CD14-positive monocyte (primary cell): ENCODE measurements at regions not wholly inside any gene's neighbourhood (a gene's known extent, or its start where the extent isn't known, plus 50 kb on each side); places are given as distances from the start of the nearest gene placed in this dataset.

Experiments
- DNase-seq, 3 donors: peaks; one replicate each; pipeline ENCODE4 v3.0.0-alpha.2; 2011 to 2022
- H2AFZ ChIP-seq: 2 replicates; pipeline ENCODE4 v1.6.0; 2012; ENCODE audit warnings: mild to moderate bottlenecking, low read depth, low read length, inconsistent platforms; ENCODE audit not compliant: insufficient read depth, poor library complexity, severe bottlenecking
- H3K27ac ChIP-seq, 2 donors: 1 replicate in 1 of 2; 2 replicates in 1 of 2; pipeline ENCODE4 v1.5.1; 2012 to 2013; ENCODE audit warnings: low read length in 2 of 2, control low read depth in 1 of 2, inconsistent platforms in 1 of 2, low read depth in 1 of 2, mild to moderate bottlenecking in 1 of 2
- H3K27me3 ChIP-seq, 2 donors: one replicate each; pipeline versions ENCODE4 v1.6.0 to v1.6.1; 2011 to 2013; ENCODE audit warnings: low read length in 2 of 2; ENCODE audit not compliant: control insufficient read depth in 2 of 2, insufficient read depth in 2 of 2
- H3K36me3 ChIP-seq, 2 donors: replicated peaks in 1 of 2; 1 replicate in 1 of 2; 2 replicates in 1 of 2; pipeline versions ENCODE4 v1.5.1 to v1.6.1; 2012 to 2013; ENCODE audit warnings: low read length in 2 of 2, control low read depth in 1 of 2, inconsistent platforms in 1 of 2, mild to moderate bottlenecking in 1 of 2; ENCODE audit not compliant: insufficient read depth in 2 of 2, control insufficient read depth in 1 of 2
- H3K4me1 ChIP-seq, 2 donors: 1 replicate in 1 of 2; 2 replicates in 1 of 2; pipeline versions ENCODE4 v1.5.1 to v1.6.1; 2012 to 2013; ENCODE audit warnings: low read length in 2 of 2, control low read depth in 1 of 2, inconsistent platforms in 1 of 2, mild to moderate bottlenecking in 1 of 2, moderate library complexity in 1 of 2; ENCODE audit not compliant: insufficient read depth in 2 of 2, control insufficient read depth in 1 of 2
- H3K4me2 ChIP-seq: replicated peaks from 2 replicates; pipeline ENCODE3; 2012; ENCODE audit warnings: low read length, moderate library complexity, mild to moderate bottlenecking; ENCODE audit not compliant: poor library complexity, severe bottlenecking; ENCODE audit errors: extremely low read depth
- H3K4me3 ChIP-seq, 3 experiments: fragments of 200-600 bp in 1 of 3; sonication (generic) in 1 of 3; replicated peaks in 1 of 3; 1 replicate in 2 of 3; 2 replicates in 1 of 3; pipeline ENCODE4 v1.5.1; 2011 to 2013; ENCODE audit warnings: low read length in 3 of 3, mild to moderate bottlenecking in 3 of 3, control low read depth in 2 of 3, low read depth in 2 of 3, inconsistent platforms in 1 of 3, moderate library complexity in 1 of 3
- H3K79me2 ChIP-seq: 2 replicates; pipeline ENCODE4 v1.6.0; 2012; ENCODE audit warnings: mild to moderate bottlenecking, control low read depth, inconsistent platforms, low read length, moderate library complexity; ENCODE audit not compliant: insufficient read depth
- H3K9ac ChIP-seq: 2 replicates; pipeline ENCODE4 v1.6.0; 2017; ENCODE audit warnings: low read length, mild to moderate bottlenecking; ENCODE audit not compliant: insufficient read depth, poor library complexity, severe bottlenecking
- H3K9me3 ChIP-seq, 2 donors: replicated peaks in 1 of 2; 1 replicate in 1 of 2; 2 replicates in 1 of 2; pipeline versions ENCODE4 v1.5.1 to v1.6.1; 2012 to 2013; ENCODE audit warnings: low read length in 2 of 2, control low read depth in 1 of 2; ENCODE audit not compliant: control insufficient read depth in 1 of 2, insufficient read depth in 1 of 2
- H4K20me1 ChIP-seq: 2 replicates; pipeline ENCODE4 v1.6.0; 2012; ENCODE audit warnings: mild to moderate bottlenecking, low read length, control low read depth, moderate library complexity; ENCODE audit not compliant: insufficient read depth
- H3K27ac Mint-ChIP-seq, 7 donors: one replicate each; pipeline ENCODE4 v1.8.0; 2020; ENCODE audit warnings: mild to moderate bottlenecking in 7 of 7, mixed read lengths in 7 of 7, moderate library complexity in 6 of 7, inconsistent platforms in 2 of 7
- H3K27me3 Mint-ChIP-seq, 3 donors: one replicate each; pipeline ENCODE4 v1.8.0; 2021 to 2022; ENCODE audit warnings: low read depth in 3 of 3, mild to moderate bottlenecking in 3 of 3, mixed read lengths in 3 of 3, moderate library complexity in 3 of 3, inconsistent platforms in 1 of 3
- H3K36me3 Mint-ChIP-seq, 2 donors: one replicate each; pipeline ENCODE4 v1.8.0; 2020; ENCODE audit warnings: mixed read lengths in 2 of 2, inconsistent platforms in 1 of 2, mild to moderate bottlenecking in 1 of 2
- H3K4me1 Mint-ChIP-seq: one replicate; pipeline ENCODE4 v1.8.0; 2020; ENCODE audit warnings: mild to moderate bottlenecking, mixed read lengths
- H3K4me3 Mint-ChIP-seq, 2 donors: one replicate each; pipeline ENCODE4 v1.8.0; 2020; ENCODE audit warnings: mild to moderate bottlenecking in 2 of 2, mixed read lengths in 2 of 2, moderate library complexity in 1 of 2
- H3K9me3 Mint-ChIP-seq, 7 donors: one replicate each; pipeline ENCODE4 v1.8.0; 2020 to 2022; ENCODE audit warnings: mixed read lengths in 7 of 7, mild to moderate bottlenecking in 6 of 7, moderate library complexity in 6 of 7, inconsistent platforms in 2 of 7
- WGBS: methylation state at CpG from one replicate; pipeline ENCODE4 v1.1.5; 2013; ENCODE audit warnings: missing lambda C conversion rate; ENCODE audit not compliant: insufficient coverage; 5-methylcytosine and 5-hydroxymethylcytosine counted together
- intact Hi-C, 2 donors: fragments of 100-400 bp; cut with micrococcal nuclease; formaldehyde crosslinking; loops; one replicate each; pipeline versions ENCODE4 v1.15.0 to v1.15.1; 2023
- TF ChIP-seq, protein P1 (sequence below): fragments of 200-600 bp; IDR thresholded peaks from one replicate; pipeline ENCODE4 v1.8.0; 2022; ENCODE audit warnings: antibody characterized with exemption, mild to moderate bottlenecking

DNA sequence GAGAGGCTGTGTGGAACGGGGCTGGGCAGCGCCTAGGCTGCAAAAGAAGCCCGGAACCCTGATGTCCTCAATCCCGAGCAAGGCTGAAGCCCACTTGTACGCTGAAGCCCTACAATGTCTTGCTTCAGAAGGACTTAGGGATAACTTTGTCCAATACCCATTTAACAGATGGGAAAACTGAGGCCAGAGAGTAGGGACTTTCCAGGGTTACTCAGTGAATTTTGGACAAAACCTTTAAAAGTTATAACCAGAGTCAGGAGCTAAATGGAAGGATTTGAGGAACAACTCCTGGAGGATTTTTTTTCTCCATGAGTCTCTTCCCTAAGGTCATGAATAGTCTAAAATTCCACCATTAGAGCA lies 161.2 kb downstream of the IRX5 start:
- H3K36me3 Mint-ChIP-seq, result no peaks in the 10 kb centered on the region
- Histone ChIP-seq H3K4me1 (no peaks in the 10 kb centered on the region), H2AFZ (no peak overlapping the region), H3K27me3 (no peaks in the 10 kb centered on the region), H3K27ac (no peak overlapping the region), H3K4me3 (no peak overlapping the region), H3K9ac (no peak overlapping the region), H4K20me1 (no peaks in the 10 kb centered on the region), H3K36me3 (no peaks in the 10 kb centered on the region), H3K4me2 (no peak overlapping the region), H3K79me2 (no peaks in the 10 kb centered on the region), H3K9me3 (no peaks in the 10 kb centered on the region)
- no peak overlapping the region for H3K27ac Mint-ChIP-seq
- H3K4me3 Mint-ChIP-seq, result no peak overlapping the region
- WGBS, result 100% methylated on average over 3 of the region's 5 CpGs
- intact Hi-C loops, result no loop called here
- no peak for DNase-seq
- peaks cover 0 to 4% (median 0%) of the 10 kb centered on the region in 7 donors for H3K9me3 Mint-ChIP-seq
- H3K27me3 Mint-ChIP-seq, result peaks cover under 1 to 3% (median 2%) of the 10 kb centered on the region in 3 donors
- TF ChIP-seq, protein P1, sequence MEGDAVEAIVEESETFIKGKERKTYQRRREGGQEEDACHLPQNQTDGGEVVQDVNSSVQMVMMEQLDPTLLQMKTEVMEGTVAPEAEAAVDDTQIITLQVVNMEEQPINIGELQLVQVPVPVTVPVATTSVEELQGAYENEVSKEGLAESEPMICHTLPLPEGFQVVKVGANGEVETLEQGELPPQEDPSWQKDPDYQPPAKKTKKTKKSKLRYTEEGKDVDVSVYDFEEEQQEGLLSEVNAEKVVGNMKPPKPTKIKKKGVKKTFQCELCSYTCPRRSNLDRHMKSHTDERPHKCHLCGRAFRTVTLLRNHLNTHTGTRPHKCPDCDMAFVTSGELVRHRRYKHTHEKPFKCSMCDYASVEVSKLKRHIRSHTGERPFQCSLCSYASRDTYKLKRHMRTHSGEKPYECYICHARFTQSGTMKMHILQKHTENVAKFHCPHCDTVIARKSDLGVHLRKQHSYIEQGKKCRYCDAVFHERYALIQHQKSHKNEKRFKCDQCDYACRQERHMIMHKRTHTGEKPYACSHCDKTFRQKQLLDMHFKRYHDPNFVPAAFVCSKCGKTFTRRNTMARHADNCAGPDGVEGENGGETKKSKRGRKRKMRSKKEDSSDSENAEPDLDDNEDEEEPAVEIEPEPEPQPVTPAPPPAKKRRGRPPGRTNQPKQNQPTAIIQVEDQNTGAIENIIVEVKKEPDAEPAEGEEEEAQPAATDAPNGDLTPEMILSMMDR, result no peak
- H3K4me1 Mint-ChIP-seq, result no peaks in the 10 kb centered on the region

DNA sequence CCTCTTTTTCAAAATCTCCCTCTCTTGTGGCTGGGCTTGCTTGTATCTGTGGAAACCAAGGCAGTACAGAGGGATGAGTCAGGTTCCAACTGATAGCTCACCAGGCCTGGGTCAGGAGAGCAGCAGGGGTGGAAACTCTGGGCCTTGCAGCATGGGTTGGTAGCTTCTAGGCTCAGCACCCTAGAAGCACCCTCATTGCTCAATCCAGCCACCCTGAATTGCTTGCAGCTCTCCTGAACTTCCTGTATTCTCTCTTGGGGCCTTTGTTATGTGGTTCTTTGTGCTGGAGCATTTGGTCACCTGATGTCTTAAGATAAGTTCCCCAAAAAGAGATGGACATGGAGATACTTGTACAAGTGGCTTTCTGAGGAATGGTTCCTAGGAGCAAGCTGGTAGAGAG lies 169.4 kb downstream of the IRX5 start:
- peaks cover 1% of the 10 kb centered on the region for H3K4me1 Mint-ChIP-seq
- H3K36me3 Mint-ChIP-seq, result no peaks in the 10 kb centered on the region
- peaks cover 0 to 7% (median 5%) of the 10 kb centered on the region in 3 donors for H3K27me3 Mint-ChIP-seq
- H3K9me3 Mint-ChIP-seq, result peaks cover 0 to 9% (median 4%) of the 10 kb centered on the region in 7 donors
- no peak for DNase-seq
- no peak overlapping the region for H3K4me2 ChIP-seq
- H3K27ac ChIP-seq, result no peak overlapping the region
- no peaks in the 10 kb centered on the region for H4K20me1 ChIP-seq
- no peak overlapping the region for H3K4me3 Mint-ChIP-seq
- TF ChIP-seq, protein P1, result no peak
- no peak overlapping the region for H3K9ac ChIP-seq
- H3K36me3 ChIP-seq, result no peaks in the 10 kb centered on the region
- H3K27me3 ChIP-seq, result no peaks in the 10 kb centered on the region
- no peaks in the 10 kb centered on the region for H3K79me2 ChIP-seq
- intact Hi-C loops, result no loop called here
- H2AFZ ChIP-seq, result no peak overlapping the region
- H3K4me1 ChIP-seq, result no peaks in the 10 kb centered on the region
- no peak overlapping the region for H3K4me3 ChIP-seq
- peaks cover 8 to 10% of the 10 kb centered on the region in 2 donors for H3K9me3 ChIP-seq
- no peak overlapping the region for H3K27ac Mint-ChIP-seq
